ENCODE measurements at regions not wholly inside any gene's neighbourhood (a gene's known extent, or its start where the extent isn't known, plus 50 kb on each side); places are given as distances from the start of the nearest gene placed in this dataset.
"Not testable (repeated sequence)": the region's sequence is repeated elsewhere in the genome, so short reads cannot be mapped to it uniquely, and the experiment has no call there.

GRCh38 chr6:5840734-5841390 is 165.9 kb downstream of the NRN1 start:
- H3K9me3 ChIP-seq (ENCODE audit: low read depth, low read length) = no peaks in the 10 kb centered on the region
- H3K27ac ChIP-seq = no peak overlapping the region
- no peak overlapping the region for H3K4me3 ChIP-seq
- no peak for TF ChIP-seq FOXP2 (optimal IDR thresholded peaks at IDR 0.05; ENCODE audit: control extremely low read depth, extremely low read length, insufficient read depth)
- TF ChIP-seq EZH2 (IDR thresholded peaks at IDR 0.05) = no peak
- no peak for TF ChIP-seq POLR2AphosphoS5 (IDR thresholded peaks at IDR 0.05; ENCODE audit: borderline replicate concordance, low read depth, low read length)
- no peaks in the 10 kb centered on the region for H3K36me3 ChIP-seq (ENCODE audit: insufficient read depth, low read length)
- no peak for DNase-seq (ENCODE audit: low read depth, low spot score)
- H3K9ac ChIP-seq (ENCODE audit: insufficient read length) = no peak overlapping the region

GRCh38 chr6:5838656-5839396 is 167.9 kb downstream of the NRN1 start:
- no peak overlapping the region for H3K9ac ChIP-seq (ENCODE audit: insufficient read length)
- H3K9me3 ChIP-seq (ENCODE audit: low read depth, low read length) = no peaks in the 10 kb centered on the region
- no peak overlapping the region for H3K27ac ChIP-seq
- no peaks in the 10 kb centered on the region for H3K36me3 ChIP-seq (ENCODE audit: insufficient read depth, low read length)
- TF ChIP-seq FOXP2 (optimal IDR thresholded peaks at IDR 0.05; ENCODE audit: control extremely low read depth, extremely low read length, insufficient read depth) = no peak
- TF ChIP-seq EZH2 (IDR thresholded peaks at IDR 0.05) = no peak
- no peak for TF ChIP-seq POLR2AphosphoS5 (IDR thresholded peaks at IDR 0.05; ENCODE audit: borderline replicate concordance, low read depth, low read length)
- H3K4me3 ChIP-seq = no peak overlapping the region
- DNase-seq (ENCODE audit: low read depth, low spot score) = no peak

DNA sequence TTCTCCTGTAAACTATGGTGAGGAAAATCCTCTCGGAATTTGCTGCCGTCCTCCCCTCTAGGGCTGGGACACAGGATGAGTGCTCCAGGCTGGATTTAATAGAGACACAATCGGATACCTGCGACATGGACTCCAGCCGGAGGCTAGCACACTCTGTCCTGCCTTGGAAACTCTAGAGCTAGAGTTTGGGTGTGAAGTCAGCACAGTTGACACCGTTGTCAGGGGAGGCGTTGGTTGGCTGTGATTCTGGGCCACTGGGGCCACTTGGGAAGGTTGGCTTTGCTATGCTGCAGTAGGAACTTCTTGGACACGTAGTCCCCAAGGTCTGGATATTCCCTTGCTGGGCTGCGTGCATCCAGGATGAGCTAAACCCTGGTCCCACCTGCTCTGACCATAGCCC is 169.4 kb downstream of the NRN1 start:
- TF ChIP-seq EZH2 (IDR thresholded peaks at IDR 0.05) = no peak
- TF ChIP-seq POLR2AphosphoS5 (IDR thresholded peaks at IDR 0.05; ENCODE audit: borderline replicate concordance, low read depth, low read length) = no peak
- no peak for TF ChIP-seq FOXP2 (optimal IDR thresholded peaks at IDR 0.05; ENCODE audit: control extremely low read depth, extremely low read length, insufficient read depth)
- Histone ChIP-seq H3K9ac (ENCODE audit: insufficient read length) (no peak overlapping the region), H3K9me3 (ENCODE audit: low read depth, low read length) (no peaks in the 10 kb centered on the region), H3K27ac (no peak overlapping the region), H3K36me3 (ENCODE audit: insufficient read depth, low read length) (no peaks in the 10 kb centered on the region), H3K4me3 (no peak overlapping the region)
- no peak for DNase-seq (ENCODE audit: low read depth, low spot score)

DNA sequence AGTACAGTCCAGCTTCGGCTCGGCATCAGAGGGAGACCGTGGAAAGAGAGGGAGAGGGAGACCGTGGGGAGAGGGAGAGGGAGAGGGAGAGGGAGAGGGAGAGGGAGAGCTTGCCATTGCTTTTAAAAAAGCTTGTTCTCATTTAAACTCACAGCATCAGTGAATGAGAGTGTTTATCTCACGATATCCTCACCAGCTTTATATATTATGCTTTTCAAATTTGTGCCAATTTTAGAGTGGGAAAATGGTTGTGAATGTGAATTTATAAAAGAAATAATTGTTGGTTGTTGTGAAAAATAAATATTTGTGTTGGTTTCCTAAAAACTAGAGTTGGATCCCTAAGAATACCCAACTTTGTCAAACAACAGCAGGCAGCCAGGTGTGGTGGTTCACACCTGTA is 170.1 kb downstream of the NRN1 start:
- not testable (repeated sequence) for DNase-seq (ENCODE audit: low read depth, low spot score); H3K9ac ChIP-seq (ENCODE audit: insufficient read length); H3K27ac ChIP-seq; H3K4me3 ChIP-seq; H3K9me3 ChIP-seq (ENCODE audit: low read depth, low read length); H3K36me3 ChIP-seq (ENCODE audit: insufficient read depth, low read length)

DNA sequence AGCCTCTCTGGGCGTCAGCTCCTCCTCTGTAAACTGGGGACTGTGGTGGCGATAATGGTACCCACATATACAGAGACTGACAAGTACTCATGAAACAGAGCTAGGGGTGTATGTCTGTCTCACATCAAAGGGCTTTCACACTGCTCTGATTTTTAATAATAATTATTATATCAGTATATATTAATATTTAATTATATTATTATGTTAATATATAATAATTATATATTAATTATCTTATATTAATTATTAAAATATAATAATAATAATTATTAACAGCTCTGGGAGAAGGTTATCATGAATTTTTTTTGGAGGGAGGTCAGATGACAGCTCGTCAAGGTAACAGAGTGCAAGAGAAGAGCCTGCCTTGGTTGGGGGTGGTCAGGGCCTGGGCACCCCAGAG is 173.6 kb downstream of the NRN1 start:
- Histone ChIP-seq H3K36me3 (ENCODE audit: insufficient read depth, low read length) (no peaks in the 10 kb centered on the region), H3K27ac (no peak overlapping the region), H3K9ac (ENCODE audit: insufficient read length) (no peak overlapping the region), H3K4me3 (no peak overlapping the region), H3K9me3 (ENCODE audit: low read depth, low read length) (no peaks in the 10 kb centered on the region)
- TF ChIP-seq POLR2AphosphoS5 (IDR thresholded peaks at IDR 0.05; ENCODE audit: borderline replicate concordance, low read depth, low read length) (no peak), EZH2 (IDR thresholded peaks at IDR 0.05) (no peak), FOXP2 (optimal IDR thresholded peaks at IDR 0.05; ENCODE audit: control extremely low read depth, extremely low read length, insufficient read depth) (no peak)
- DNase-seq (ENCODE audit: low read depth, low spot score) = no peak

- H3K36me3 ChIP-seq (ENCODE audit: insufficient read depth, low read length) = no peaks in the 10 kb centered on the region
- H3K4me3 ChIP-seq = no peak overlapping the region
- no peak overlapping the region for H3K9ac ChIP-seq (ENCODE audit: insufficient read length)
- H3K27ac ChIP-seq = no peak overlapping the region
- no peak for TF ChIP-seq EZH2 (IDR thresholded peaks at IDR 0.05)
- no peak for TF ChIP-seq FOXP2 (optimal IDR thresholded peaks at IDR 0.05; ENCODE audit: control extremely low read depth, extremely low read length, insufficient read depth)
- TF ChIP-seq POLR2AphosphoS5 (IDR thresholded peaks at IDR 0.05; ENCODE audit: borderline replicate concordance, low read depth, low read length) = no peak
- no peaks in the 10 kb centered on the region for H3K9me3 ChIP-seq (ENCODE audit: low read depth, low read length)
- DNase-seq (ENCODE audit: low read depth, low spot score) = no peak
Measured at GRCh38 chr6:5832668-5833067, 174.1 kb downstream of the NRN1 start.

DNA sequence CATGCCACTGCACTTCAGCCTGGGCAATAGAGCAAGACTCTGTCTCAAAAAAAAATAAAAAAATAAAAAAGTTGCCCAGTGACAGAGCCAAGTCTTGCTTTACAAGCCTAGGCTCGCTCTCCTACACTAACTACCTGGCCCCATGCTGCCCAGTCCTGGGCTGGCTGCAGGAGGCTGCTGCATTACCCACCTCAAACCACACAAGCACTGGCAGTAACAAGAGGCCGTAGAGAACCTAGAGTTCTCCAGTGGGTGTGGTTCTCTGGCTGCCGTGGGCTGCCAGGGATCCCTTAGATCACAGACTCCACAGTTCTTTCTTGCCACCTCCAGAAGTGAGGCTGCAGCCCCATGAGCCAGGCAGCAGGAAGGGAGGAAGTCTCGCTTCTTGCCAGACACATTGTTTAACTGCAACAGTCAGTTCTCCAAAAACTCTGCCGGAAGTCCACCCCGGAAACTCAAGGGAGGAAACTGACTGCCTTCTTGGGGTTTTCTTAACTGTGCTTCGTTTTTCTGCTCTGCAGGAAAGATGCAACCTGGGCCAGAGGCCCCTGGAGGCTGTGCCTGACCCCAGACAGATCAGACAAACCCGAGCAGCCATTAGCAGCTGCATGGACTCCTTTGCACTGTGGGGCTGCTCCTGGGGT is 175.4 kb downstream of the NRN1 start:
- H3K4me3 ChIP-seq; H3K27ac ChIP-seq; H3K9me3 ChIP-seq (ENCODE audit: low read depth, low read length); H3K9ac ChIP-seq (ENCODE audit: insufficient read length); H3K36me3 ChIP-seq (ENCODE audit: insufficient read depth, low read length); DNase-seq (ENCODE audit: low read depth, low spot score): not testable (repeated sequence)

DNA sequence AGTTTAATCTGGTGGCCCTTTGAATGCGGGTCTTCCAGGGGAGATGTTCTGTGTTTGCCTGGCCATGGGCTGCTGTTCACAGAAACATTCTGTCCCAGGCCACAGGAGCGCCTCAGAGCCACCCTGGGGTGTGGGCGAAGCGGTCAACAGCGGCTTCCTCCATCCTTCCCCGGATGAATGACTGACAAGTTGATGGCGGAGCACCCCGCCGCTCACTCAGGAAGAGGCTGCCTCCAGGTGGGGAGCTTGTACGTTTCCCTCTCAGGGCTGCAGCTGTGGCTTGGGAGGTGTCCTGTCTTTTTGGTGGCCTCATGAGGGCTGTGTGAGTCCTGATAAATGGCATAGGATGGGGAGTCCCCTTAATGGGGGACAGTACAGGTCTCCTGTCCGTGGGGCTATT is 178.4 kb downstream of the NRN1 start:
- H3K36me3 ChIP-seq (ENCODE audit: insufficient read depth, low read length) = no peaks in the 10 kb centered on the region
- H3K27ac ChIP-seq = no peak overlapping the region
- H3K9me3 ChIP-seq (ENCODE audit: low read depth, low read length) = no peaks in the 10 kb centered on the region
- DNase-seq (ENCODE audit: low read depth, low spot score) = no peak
- no peak overlapping the region for H3K4me3 ChIP-seq
- TF ChIP-seq FOXP2 (optimal IDR thresholded peaks at IDR 0.05; ENCODE audit: control extremely low read depth, extremely low read length, insufficient read depth) (no peak), EZH2 (IDR thresholded peaks at IDR 0.05) (no peak), POLR2AphosphoS5 (IDR thresholded peaks at IDR 0.05; ENCODE audit: borderline replicate concordance, low read depth, low read length) (no peak)
- H3K9ac ChIP-seq (ENCODE audit: insufficient read length) = no peak overlapping the region
